DND-41 (cell line): ENCODE measurements at regions not wholly inside any gene's neighbourhood (a gene's known extent, or its start where the extent isn't known, plus 50 kb on each side); places are given as distances from the start of the nearest gene placed in this dataset.

Experiments used
- EZH2 ChIP-seq: IDR thresholded peaks from 3 replicates; pipeline ENCODE4 v1.6.1; 2012; ENCODE audit warnings: borderline replicate concordance, low read depth, mild to moderate bottlenecking, moderate library complexity, low read length, inconsistent platforms; ENCODE audit not compliant: severe bottlenecking
- TF ChIP-seq, protein P1 (sequence below): IDR thresholded peaks from 2 replicates; pipeline ENCODE4 v1.5.1; 2012; ENCODE audit warnings: borderline replicate concordance, low read length, moderate library complexity, mild to moderate bottlenecking; ENCODE audit not compliant: poor library complexity, severe bottlenecking; ENCODE audit errors: extremely low read depth

DNA sequence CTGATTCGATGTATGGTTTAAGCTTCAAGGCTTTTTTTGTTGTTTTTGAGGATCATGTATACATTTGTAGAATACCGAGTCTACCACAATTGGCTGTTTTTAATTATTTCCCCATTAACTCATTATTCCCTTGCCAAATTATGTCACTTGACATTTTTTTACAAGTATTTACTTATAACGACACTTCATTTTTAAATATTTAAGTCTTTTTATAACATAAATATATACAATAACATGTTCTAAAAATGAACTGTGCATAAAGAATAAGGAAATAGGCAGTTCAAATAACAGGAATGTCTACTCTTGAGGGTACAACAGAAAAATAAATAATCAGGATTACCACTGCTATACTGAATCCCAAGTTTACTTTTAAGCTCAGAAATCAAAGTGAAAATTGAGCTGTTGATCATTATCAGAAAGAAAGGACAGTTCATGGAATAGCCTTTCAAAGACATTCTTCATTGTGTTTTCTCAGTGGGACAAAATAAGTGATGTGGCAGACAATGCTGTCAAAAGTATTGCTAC, 627.5 kb downstream of the PCDH19 start:
- TF ChIP-seq, protein P1, sequence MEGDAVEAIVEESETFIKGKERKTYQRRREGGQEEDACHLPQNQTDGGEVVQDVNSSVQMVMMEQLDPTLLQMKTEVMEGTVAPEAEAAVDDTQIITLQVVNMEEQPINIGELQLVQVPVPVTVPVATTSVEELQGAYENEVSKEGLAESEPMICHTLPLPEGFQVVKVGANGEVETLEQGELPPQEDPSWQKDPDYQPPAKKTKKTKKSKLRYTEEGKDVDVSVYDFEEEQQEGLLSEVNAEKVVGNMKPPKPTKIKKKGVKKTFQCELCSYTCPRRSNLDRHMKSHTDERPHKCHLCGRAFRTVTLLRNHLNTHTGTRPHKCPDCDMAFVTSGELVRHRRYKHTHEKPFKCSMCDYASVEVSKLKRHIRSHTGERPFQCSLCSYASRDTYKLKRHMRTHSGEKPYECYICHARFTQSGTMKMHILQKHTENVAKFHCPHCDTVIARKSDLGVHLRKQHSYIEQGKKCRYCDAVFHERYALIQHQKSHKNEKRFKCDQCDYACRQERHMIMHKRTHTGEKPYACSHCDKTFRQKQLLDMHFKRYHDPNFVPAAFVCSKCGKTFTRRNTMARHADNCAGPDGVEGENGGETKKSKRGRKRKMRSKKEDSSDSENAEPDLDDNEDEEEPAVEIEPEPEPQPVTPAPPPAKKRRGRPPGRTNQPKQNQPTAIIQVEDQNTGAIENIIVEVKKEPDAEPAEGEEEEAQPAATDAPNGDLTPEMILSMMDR = no peak
- no peak for TF ChIP-seq EZH2
